K562 (cell line): ENCODE measurements at regions not wholly inside any gene's neighbourhood (a gene's known extent, or its start where the extent isn't known, plus 50 kb on each side); places are given as distances from the start of the nearest gene placed in this dataset.

Experiments used
- ARHGAP35 ChIP-seq: fragments of 450-650 bp; IDR thresholded peaks from 2 replicates; pipeline ENCODE4 v1.6.1; 2018; ENCODE audit not compliant: partially characterized antibody
- ARID2 ChIP-seq: fragments of 450-650 bp; IDR thresholded peaks from 2 replicates; pipeline ENCODE4 v1.6.1; 2017; ENCODE audit warnings: antibody characterized with exemption, mild to moderate bottlenecking
- DEAF1 ChIP-seq: fragments of 450-650 bp; formaldehyde crosslinking; IDR thresholded peaks from 2 replicates; pipeline ENCODE4 v1.4.0; 2020; ENCODE audit warnings: mild to moderate bottlenecking, moderate library complexity
- E2F6 ChIP-seq, 2 experiments: IDR thresholded peaks; 2 replicates each; pipeline ENCODE4 v1.6.1; 2011; ENCODE audit warnings: borderline replicate concordance in 1 of 2, control low read depth in 1 of 2, low read depth in 1 of 2, low read length in 1 of 2, mild to moderate bottlenecking in 1 of 2, mixed read lengths in 1 of 2, moderate library complexity in 1 of 2; ENCODE audit not compliant: insufficient read depth in 1 of 2, insufficient read length in 1 of 2, poor library complexity in 1 of 2, severe bottlenecking in 1 of 2; ENCODE audit errors: extremely low read depth in 1 of 2
- HBP1 ChIP-seq: fragments of 450-650 bp; formaldehyde crosslinking; IDR thresholded peaks from 2 replicates; pipeline ENCODE4 v1.4.0; 2022; ENCODE audit warnings: missing genetic modification characterization
- IRF2 ChIP-seq: sonication (generic); formaldehyde crosslinking; IDR thresholded peaks from 2 replicates; pipeline ENCODE4 v1.8.1; 2022; ENCODE audit warnings: mild to moderate bottlenecking, missing genetic modification reagents
- NFATC3 ChIP-seq: fragments of 450-650 bp; IDR thresholded peaks from 2 replicates; pipeline ENCODE4 v1.6.1; 2017; ENCODE audit warnings: mild to moderate bottlenecking
- RCOR1 ChIP-seq, 2 experiments: IDR thresholded peaks; 2 replicates each; pipeline ENCODE4 v1.6.1; 2012; ENCODE audit warnings: low read depth in 2 of 2, low read length in 2 of 2, borderline replicate concordance in 1 of 2, improper control_type of control experiment in 1 of 2
- TRIM24 ChIP-seq, 2 experiments: fragments of 450-650 bp; IDR thresholded peaks; 2 replicates each; pipeline ENCODE4 v1.6.1; 2016
- ZBTB40 ChIP-seq, 2 experiments: fragments of 450-650 bp in 1 of 2; sonication (generic) in 1 of 2; formaldehyde crosslinking in 1 of 2; IDR thresholded peaks; 2 replicates each; pipeline versions ENCODE4 v1.7.1 to v1.9.0; 2016 to 2022; ENCODE audit warnings: inconsistent platforms in 1 of 2, mild to moderate bottlenecking in 1 of 2, missing genetic modification reagents in 1 of 2
- ZNF184 ChIP-seq: sonication (generic); formaldehyde crosslinking; IDR thresholded peaks from 2 replicates; pipeline ENCODE4 v1.5.0; 2020; ENCODE audit warnings: missing genetic modification reagents

- TF ChIP-seq DEAF1 (CRISPR knock-in tag): no peak
- TF ChIP-seq RCOR1 (IDR thresholded peaks at IDR 0.05; ENCODE audit: borderline replicate concordance in 1 of 2, low read depth in 2 of 2, low read length in 2 of 2): peak in 1 of 2 experiments; percentile 82; a peak in 2 of 4 replicates
- TF ChIP-seq ZBTB40 (IDR thresholded peaks at IDR 0.05): no peak
- no peak for TF ChIP-seq ZBTB40 (CRISPR knock-in tag; IDR thresholded peaks at IDR 0.05)
- no peak for TF ChIP-seq NFATC3
- TF ChIP-seq HBP1 (CRISPR knock-in tag): no peak
- TF ChIP-seq ARHGAP35: no peak
- no peak for TF ChIP-seq ARID2
- TF ChIP-seq E2F6 (IDR thresholded peaks at IDR 0.05; ENCODE audit: borderline replicate concordance in 1 of 2, extremely low read depth in 1 of 2, insufficient read depth in 1 of 2, insufficient read length in 1 of 2, low read depth in 1 of 2, low read length in 1 of 2, poor library complexity in 1 of 2, severe bottlenecking in 1 of 2): no peak
- TF ChIP-seq ZNF184: no peak
- TF ChIP-seq IRF2 (CRISPR knock-in tag): no peak
- TF ChIP-seq TRIM24 (IDR thresholded peaks at IDR 0.05): peak; percentile 72 to 78
Measured at GRCh38 chr9:108156270-108156998, 666.9 kb upstream of the KLF4 start (continued).
